Stimulated activated CD4-positive, alpha-beta T cell treated with anti-CD3 and anti-CD28 coated beads, Interleukin-4, amount 100 ng/mL, for 24 hours (primary cell): ENCODE measurements at regions not wholly inside any gene's neighbourhood (a gene's known extent, or its start where the extent isn't known, plus 50 kb on each side); places are given as distances from the start of the nearest gene placed in this dataset.

Experiments used
- DNase-seq: peaks from one replicate; pipeline ENCODE4 v3.0.0-alpha.2; 2020

- DNase-seq: no peak
Measured at GRCh38 chr11:116096272-116096995, 592.2 kb upstream of the CADM1 start.

- no peak for DNase-seq
Measured at GRCh38 chr11:116093481-116094270, 589.5 kb upstream of the CADM1 start.

DNA sequence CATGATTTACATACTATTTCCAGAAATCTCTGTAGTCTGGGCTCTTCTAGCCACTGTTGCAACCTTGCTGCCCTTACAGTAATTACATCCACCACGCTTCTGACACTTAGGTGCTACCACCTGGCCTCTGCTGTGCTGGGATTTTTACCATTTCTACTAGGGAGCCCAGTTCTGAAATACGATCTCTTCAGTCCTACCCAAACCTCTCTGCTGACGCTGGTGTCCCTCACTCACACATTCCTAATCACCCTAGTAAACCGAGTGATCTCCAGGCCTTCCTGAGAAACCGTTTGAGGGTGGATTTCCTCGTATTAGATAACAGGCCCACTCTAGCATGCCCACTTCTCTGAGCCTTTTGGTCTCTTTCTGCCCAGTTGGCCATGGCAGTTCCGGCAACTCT, 588.9 kb upstream of the CADM1 start:
- no peak for DNase-seq

DNA sequence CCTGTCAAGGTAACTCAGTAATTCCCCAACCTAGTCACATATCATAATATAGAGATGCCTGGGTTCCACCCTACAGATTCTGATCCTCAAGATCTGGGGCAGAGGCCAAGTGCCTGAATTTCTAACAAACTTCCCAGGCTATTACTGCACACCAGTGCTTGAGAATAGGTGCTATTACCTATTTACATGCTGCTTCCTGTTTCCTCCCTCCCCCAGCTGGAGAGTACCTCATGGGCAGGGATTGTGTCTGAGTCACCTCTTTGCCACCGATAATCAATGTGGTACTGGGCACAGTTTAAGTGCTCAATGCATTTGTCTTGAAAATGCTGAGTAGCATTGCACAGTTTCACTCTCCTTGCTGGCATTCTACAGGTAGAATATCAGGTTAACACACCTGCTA, 582.2 kb upstream of the CADM1 start:
- DNase-seq: no peak

DNA sequence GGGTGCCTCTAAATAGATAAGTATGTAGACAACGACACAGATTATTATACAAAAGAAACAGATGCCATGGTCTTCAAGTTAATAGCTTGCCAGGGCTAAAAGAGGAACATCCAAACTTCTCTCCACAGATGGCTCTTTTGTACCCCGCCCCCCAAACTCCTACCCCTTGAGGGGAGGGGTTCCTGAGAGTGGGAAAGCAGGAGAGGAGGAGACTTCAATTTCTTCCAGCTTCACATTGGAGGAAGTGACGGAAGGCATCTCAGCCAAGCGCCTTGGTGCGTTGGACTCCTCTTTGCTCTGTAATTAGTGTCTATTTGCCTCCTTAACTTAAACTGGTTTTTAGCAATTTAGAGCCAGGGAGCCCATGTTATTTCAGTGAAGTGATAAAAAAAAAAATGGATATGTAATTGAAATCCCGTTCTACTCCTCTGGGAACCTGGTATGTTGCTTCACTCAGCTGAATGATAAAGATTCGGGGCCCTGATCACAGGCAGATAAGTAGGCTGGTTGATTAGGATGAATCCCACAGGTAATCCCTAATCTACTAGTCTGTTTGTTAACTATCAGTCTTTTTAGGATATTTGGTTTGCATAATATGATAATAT, 580.9 kb upstream of the CADM1 start:
- DNase-seq: no peak

DNA sequence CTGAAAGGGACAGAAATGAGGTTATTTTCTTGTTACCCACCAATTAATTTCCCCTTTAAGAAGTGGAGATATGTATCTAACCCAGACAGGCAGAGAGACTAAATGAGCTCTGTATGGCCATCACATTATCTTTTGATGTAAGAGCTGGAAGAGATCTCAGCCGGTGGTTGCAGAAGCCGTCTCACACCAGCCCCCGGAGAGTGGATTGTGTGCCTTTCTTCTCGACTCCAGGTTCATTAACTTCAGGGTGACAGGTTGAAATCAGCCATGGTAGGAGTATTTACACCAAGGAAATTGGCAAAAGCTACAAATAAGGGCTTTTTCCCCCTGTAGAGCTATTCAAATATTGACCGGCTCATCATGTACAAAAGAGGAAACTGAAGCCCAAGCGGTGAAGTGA, 580.3 kb upstream of the CADM1 start:
- DNase-seq: no peak

DNA sequence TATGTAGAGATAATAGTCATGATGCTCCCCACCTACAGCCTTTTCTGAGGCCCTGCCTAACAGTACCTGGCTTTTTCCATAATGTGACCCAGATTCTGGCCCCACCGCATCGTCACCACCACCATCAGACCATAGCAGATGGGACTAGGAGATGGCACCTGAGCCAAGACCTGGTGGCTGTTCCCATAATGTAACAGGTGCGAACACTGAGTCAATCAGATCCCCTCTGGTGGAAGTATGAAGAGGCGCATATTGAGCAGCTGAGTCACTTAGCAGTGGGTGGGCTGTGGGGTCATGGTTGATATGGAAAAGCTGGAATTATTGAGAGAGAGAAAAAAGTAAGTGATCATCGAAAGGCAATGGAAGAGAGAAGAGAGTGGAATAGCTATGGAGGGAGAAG, 578.0 kb upstream of the CADM1 start:
- no peak for DNase-seq

GRCh38 chr11:116079580-116079979, 575.4 kb upstream of the CADM1 start:
- no peak for DNase-seq

- DNase-seq: no peak
Measured at GRCh38 chr11:116078101-116078591, 573.9 kb upstream of the CADM1 start.

- no peak for DNase-seq
Measured at GRCh38 chr11:116077092-116077491, 572.9 kb upstream of the CADM1 start.

GRCh38 chr11:116073854-116074837, 569.9 kb upstream of the CADM1 start:
- DNase-seq: no peak

DNA sequence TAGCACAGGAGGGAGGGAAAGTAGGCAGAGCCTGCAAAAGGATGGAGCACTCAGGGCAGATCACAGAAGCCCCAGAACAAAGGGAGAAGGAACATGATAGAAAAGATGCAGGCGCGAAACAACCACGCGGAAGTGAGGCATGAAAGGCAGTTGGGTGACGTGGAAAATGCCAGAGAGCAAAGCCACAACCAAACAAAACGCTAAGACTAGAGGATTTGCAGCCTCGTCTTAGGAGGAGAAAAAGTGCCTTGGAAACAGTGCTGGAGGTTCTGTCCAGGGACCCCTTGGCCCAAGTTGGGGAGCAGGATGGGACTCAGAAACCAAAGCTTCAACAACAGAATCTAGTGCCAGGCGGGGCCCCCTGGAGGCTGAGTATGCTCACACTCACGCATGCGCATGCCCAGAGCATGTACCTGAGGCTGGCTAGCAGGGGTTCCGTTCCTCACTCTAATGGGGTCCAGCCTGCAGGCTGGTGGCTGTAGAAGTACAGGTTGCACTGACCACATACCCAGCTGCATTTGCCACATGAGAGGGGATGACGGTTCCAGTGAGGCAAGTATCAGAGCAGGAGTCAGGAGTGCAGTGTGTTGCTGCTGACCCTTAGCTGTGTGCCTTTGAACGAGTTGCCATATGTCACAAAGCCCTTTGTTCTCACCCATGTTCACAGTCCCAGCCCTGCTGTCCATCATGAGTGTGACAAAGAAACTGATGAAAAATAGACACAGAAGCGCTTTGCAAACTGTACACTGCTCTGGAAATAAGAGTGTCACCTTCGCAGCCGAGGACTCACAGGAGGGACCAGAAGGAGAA, 568.6 kb upstream of the CADM1 start:
- DNase-seq: no peak

GRCh38 chr11:116072133-116072532, 567.9 kb upstream of the CADM1 start:
- DNase-seq: no peak

- DNase-seq: no peak
Measured at GRCh38 chr11:116071241-116071640, 567.0 kb upstream of the CADM1 start.

DNA sequence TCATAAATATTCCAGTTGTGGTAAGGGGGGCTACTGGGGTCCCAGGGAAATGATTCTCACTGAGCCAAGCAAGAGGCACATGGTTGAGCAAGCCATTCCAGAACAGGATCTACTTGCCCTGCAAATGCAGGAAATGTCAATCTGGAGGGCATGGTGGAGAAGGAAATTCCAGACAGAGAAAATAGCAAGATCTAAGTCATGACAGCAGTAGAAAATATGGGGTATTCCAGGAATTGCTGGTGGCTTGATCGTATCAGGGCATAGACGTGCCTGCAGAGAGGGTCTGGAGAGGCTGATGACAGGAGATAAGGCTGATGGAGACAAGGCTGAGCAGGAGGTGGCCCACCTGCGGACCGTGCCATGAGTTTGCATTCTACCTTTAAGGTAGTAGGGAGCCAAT, 566.3 kb upstream of the CADM1 start:
- DNase-seq: no peak

- no peak for DNase-seq
Measured at GRCh38 chr11:116066777-116067176, 562.6 kb upstream of the CADM1 start.

GRCh38 chr11:116065986-116066385, 561.8 kb upstream of the CADM1 start:
- DNase-seq: no peak

- DNase-seq: no peak
Measured at GRCh38 chr11:116065191-116065895, 561.1 kb upstream of the CADM1 start.

DNA sequence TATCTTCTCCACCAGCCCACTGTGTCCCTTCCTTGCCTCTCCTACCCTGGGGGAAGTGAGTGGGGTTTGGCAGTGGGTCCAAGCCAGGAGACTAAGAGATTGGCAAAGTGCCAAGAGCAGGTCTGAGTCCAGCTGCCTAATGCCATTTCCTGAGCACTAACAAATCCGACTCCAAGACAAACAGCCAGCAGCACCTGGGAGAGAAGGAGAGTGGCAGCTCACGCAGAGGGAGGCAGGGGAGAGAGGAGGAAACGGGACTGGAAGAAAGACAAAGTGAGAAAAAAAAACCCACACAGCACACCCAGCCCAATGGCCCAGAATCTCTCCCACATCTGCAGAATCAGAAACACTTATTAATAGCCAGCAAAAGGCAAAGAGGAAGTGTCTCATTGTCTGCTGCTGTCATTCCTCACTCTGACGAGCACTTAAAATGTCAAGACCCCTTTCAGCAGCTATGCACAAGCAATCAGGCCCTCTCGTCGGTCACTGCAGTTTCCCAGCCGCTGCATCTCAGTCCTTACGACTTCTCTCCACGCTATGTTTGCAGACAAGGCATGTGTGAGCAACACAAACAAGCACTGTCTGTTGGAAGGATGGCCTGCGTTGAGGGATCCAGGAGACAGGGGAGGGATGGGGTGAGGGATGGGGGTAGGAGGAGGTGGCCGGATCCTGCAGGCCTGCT, 558.4 kb upstream of the CADM1 start:
- no peak for DNase-seq

GRCh38 chr11:116062129-116062489, 557.9 kb upstream of the CADM1 start:
- no peak for DNase-seq

- DNase-seq: no peak
Measured at GRCh38 chr11:116061322-116061721, 557.1 kb upstream of the CADM1 start.
